IMR-90 (cell line): ENCODE measurements at regions not wholly inside any gene's neighbourhood (a gene's known extent, or its start where the extent isn't known, plus 50 kb on each side); places are given as distances from the start of the nearest gene placed in this dataset.

Experiments
- BHLHE40 ChIP-seq: fragments of 150-350 bp; IDR thresholded peaks from 2 replicates; pipeline ENCODE4 v1.6.1; 2016; ENCODE audit warnings: mild to moderate bottlenecking, low read depth, low read length
- CEBPB ChIP-seq: IDR thresholded peaks from 2 replicates; pipeline ENCODE4 v1.6.1; 2012; ENCODE audit warnings: low read depth, low read length, improper control_type of control experiment
- FOS ChIP-seq: fragments of 150-350 bp; IDR thresholded peaks from 2 replicates; pipeline ENCODE4 v1.6.1; 2016; ENCODE audit warnings: low read depth, low read length
- MXI1 ChIP-seq: IDR thresholded peaks from 2 replicates; pipeline ENCODE4 v1.6.1; 2012; ENCODE audit warnings: low read depth, mild to moderate bottlenecking, low read length, moderate library complexity, borderline replicate concordance
- NFE2L2 ChIP-seq: fragments of 150-350 bp; IDR thresholded peaks from 2 replicates; pipeline ENCODE4 v1.6.1; 2016; ENCODE audit warnings: low read depth, mild to moderate bottlenecking, low read length
- POLR2A ChIP-seq: IDR thresholded peaks from 2 replicates; pipeline ENCODE4 v1.6.1; 2012; ENCODE audit warnings: mild to moderate bottlenecking, low read depth, low read length
- RAD21 ChIP-seq: IDR thresholded peaks from 2 replicates; pipeline ENCODE4 v1.6.1; 2012; ENCODE audit warnings: low read length, improper control_type of control experiment
- RFX5 ChIP-seq: IDR thresholded peaks from 2 replicates; pipeline ENCODE4 v1.8.0; 2012; ENCODE audit warnings: low read depth, mild to moderate bottlenecking, low read length, moderate library complexity
- USF2 ChIP-seq: fragments of 150-350 bp; IDR thresholded peaks from 2 replicates; pipeline ENCODE4 v1.6.1; 2017; ENCODE audit warnings: mild to moderate bottlenecking, antibody characterized with exemption, low read length, low read depth
- TF ChIP-seq, protein P1 (sequence below): conservative IDR thresholded peaks from 2 replicates; pipeline ENCODE4 v1.5.1; 2012; ENCODE audit warnings: mild to moderate bottlenecking, low read depth, low read length, improper control_type of control experiment

GRCh38 chr11:103749158-103749557 is 287.3 kb upstream of the DDI1 start:
- TF ChIP-seq POLR2A (no peak), MXI1 (no peak), USF2 (no peak), NFE2L2 (no peak), CEBPB (no peak), RFX5 (no peak), BHLHE40 (no peak), FOS (no peak), RAD21 (no peak)
- TF ChIP-seq, protein P1, sequence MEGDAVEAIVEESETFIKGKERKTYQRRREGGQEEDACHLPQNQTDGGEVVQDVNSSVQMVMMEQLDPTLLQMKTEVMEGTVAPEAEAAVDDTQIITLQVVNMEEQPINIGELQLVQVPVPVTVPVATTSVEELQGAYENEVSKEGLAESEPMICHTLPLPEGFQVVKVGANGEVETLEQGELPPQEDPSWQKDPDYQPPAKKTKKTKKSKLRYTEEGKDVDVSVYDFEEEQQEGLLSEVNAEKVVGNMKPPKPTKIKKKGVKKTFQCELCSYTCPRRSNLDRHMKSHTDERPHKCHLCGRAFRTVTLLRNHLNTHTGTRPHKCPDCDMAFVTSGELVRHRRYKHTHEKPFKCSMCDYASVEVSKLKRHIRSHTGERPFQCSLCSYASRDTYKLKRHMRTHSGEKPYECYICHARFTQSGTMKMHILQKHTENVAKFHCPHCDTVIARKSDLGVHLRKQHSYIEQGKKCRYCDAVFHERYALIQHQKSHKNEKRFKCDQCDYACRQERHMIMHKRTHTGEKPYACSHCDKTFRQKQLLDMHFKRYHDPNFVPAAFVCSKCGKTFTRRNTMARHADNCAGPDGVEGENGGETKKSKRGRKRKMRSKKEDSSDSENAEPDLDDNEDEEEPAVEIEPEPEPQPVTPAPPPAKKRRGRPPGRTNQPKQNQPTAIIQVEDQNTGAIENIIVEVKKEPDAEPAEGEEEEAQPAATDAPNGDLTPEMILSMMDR, result no peak
